ENCODE measurements at regions not wholly inside any gene's neighbourhood (a gene's known extent, or its start where the extent isn't known, plus 50 kb on each side); places are given as distances from the start of the nearest gene placed in this dataset.

GRCh38 chr13:91233291-91233690 is 114.2 kb upstream of the MIR17HG start:
- ATAC-seq (no peak), DNase-seq (no peak)
- intact Hi-C loops (cut with DNase I), result no loop called here
- Histone ChIP-seq H3K27me3 (no peaks in the 10 kb centered on the region), H3K36me3 (no peaks in the 10 kb centered on the region), H3K4me1 (no peaks in the 10 kb centered on the region), H3K9me3 (peaks cover 0 to 2% (median 0%) of the 10 kb centered on the region in 11 donors), H3K27ac (no peak overlapping the region), H3K4me3 (no peak overlapping the region)
- 74 to 78% methylated on average over 3 of the region's 3 CpGs for WGBS, 2 donors
- TF ChIP-seq, protein P1, sequence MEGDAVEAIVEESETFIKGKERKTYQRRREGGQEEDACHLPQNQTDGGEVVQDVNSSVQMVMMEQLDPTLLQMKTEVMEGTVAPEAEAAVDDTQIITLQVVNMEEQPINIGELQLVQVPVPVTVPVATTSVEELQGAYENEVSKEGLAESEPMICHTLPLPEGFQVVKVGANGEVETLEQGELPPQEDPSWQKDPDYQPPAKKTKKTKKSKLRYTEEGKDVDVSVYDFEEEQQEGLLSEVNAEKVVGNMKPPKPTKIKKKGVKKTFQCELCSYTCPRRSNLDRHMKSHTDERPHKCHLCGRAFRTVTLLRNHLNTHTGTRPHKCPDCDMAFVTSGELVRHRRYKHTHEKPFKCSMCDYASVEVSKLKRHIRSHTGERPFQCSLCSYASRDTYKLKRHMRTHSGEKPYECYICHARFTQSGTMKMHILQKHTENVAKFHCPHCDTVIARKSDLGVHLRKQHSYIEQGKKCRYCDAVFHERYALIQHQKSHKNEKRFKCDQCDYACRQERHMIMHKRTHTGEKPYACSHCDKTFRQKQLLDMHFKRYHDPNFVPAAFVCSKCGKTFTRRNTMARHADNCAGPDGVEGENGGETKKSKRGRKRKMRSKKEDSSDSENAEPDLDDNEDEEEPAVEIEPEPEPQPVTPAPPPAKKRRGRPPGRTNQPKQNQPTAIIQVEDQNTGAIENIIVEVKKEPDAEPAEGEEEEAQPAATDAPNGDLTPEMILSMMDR (IDR thresholded peaks at IDR 0.05), result no peak

DNA sequence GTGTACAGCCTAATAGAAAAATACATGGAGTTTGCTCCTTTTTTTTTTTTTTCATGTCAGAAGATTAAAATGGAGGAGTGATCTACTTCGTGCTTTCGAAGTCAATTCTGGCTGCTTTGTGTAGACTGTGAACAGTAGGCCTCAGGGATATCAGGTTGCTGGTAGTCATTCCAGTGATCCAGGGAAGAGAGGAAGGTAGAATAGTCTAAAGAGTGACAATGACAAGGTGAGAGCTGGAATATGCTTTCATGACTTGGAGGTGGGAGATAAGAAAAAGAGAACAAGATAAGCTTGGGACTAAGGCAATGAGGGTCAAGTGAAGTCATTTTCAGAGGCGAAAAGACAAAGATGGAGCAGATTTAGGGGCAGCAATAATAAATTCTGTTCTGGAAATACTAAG is 111.3 kb upstream of the MIR17HG start:
- H3K4me3 ChIP-seq, result no peak overlapping the region
- H3K27ac ChIP-seq, result no peak overlapping the region
- intact Hi-C loops (cut with DNase I), result no loop called here
- H3K9me3 ChIP-seq, result peaks cover 0 to 4% (median 0%) of the 10 kb centered on the region in 11 donors
- H3K27me3 ChIP-seq, result no peaks in the 10 kb centered on the region
- ATAC-seq (no peak), DNase-seq (no peak)
- TF ChIP-seq, protein P1 (IDR thresholded peaks at IDR 0.05), result no peak
- H3K4me1 ChIP-seq, result no peaks in the 10 kb centered on the region
- H3K36me3 ChIP-seq, result no peaks in the 10 kb centered on the region
- 85 to 86% methylated on average over 3 of the region's 3 CpGs for WGBS, 2 donors

GRCh38 chr13:91236921-91237320 is 110.6 kb upstream of the MIR17HG start:
- TF ChIP-seq, protein P1 (IDR thresholded peaks at IDR 0.05), result no peak
- no peaks in the 10 kb centered on the region for H3K36me3 ChIP-seq
- H3K27ac ChIP-seq, result no peak overlapping the region
- no peaks in the 10 kb centered on the region for H3K4me1 ChIP-seq
- WGBS, 2 donors, result 81 to 93% methylated on average over 3 of the region's 3 CpGs
- DNase-seq (no peak), ATAC-seq (no peak)
- intact Hi-C loops (cut with DNase I), result no loop called here
- H3K9me3 ChIP-seq, result peaks cover 0 to 4% (median 0%) of the 10 kb centered on the region in 11 donors
- no peak overlapping the region for H3K4me3 ChIP-seq
- H3K27me3 ChIP-seq, result no peaks in the 10 kb centered on the region

- WGBS, 2 donors, result 77 to 87% methylated on average over 2 of the region's 2 CpGs
- Histone ChIP-seq H3K36me3 (no peaks in the 10 kb centered on the region), H3K27ac (no peak overlapping the region), H3K9me3 (peaks cover 0 to 4% (median 0%) of the 10 kb centered on the region in 11 donors), H3K4me3 (no peak overlapping the region), H3K4me1 (no peaks in the 10 kb centered on the region), H3K27me3 (no peaks in the 10 kb centered on the region)
- intact Hi-C loops (cut with DNase I), result no loop called here
- TF ChIP-seq, protein P1 (IDR thresholded peaks at IDR 0.05), result no peak
- ATAC-seq (no peak), DNase-seq (no peak)
These were observed 109.5 kb upstream of the MIR17HG start for GRCh38 chr13:91238036-91238435.

Data from heart right ventricle (tissue), 16 donors.